Nephron (organoid): ENCODE measurements at regions not wholly inside any gene's neighbourhood (a gene's known extent, or its start where the extent isn't known, plus 50 kb on each side); places are given as distances from the start of the nearest gene placed in this dataset.

Experiments used
- H3K27ac Mint-ChIP-seq, 3 experiments: 2 replicates each; pipeline ENCODE4 v1.8.0; 2020; ENCODE audit warnings: mixed read lengths in 3 of 3, mild to moderate bottlenecking in 2 of 3, moderate library complexity in 1 of 3
- H3K27me3 Mint-ChIP-seq: 2 replicates; pipeline ENCODE4 v1.8.0; 2021; ENCODE audit warnings: low read depth, mild to moderate bottlenecking, moderate library complexity, mixed read lengths
- H3K36me3 Mint-ChIP-seq: 2 replicates; pipeline ENCODE4 v1.8.0; 2020; ENCODE audit warnings: low read depth, mixed read lengths
- H3K4me1 Mint-ChIP-seq: 2 replicates; pipeline ENCODE4 v1.8.0; 2020; ENCODE audit warnings: mixed read lengths
- H3K4me3 Mint-ChIP-seq, 3 experiments: 2 replicates each; pipeline ENCODE4 v1.8.0; 2020; ENCODE audit warnings: mild to moderate bottlenecking in 3 of 3, mixed read lengths in 3 of 3, moderate library complexity in 2 of 3
- H3K9me3 Mint-ChIP-seq: 2 replicates; pipeline ENCODE4 v1.8.0; 2020; ENCODE audit warnings: mixed read lengths
- CTCF ChIP-seq, 3 experiments: fragments of 200-600 bp; sonication (generic); IDR thresholded peaks; one replicate each; pipeline ENCODE4 v1.5.0; 2021; ENCODE audit warnings: antibody characterized with exemption in 3 of 3; ENCODE audit not compliant: unreplicated experiment in 3 of 3

- no peak overlapping the region for H3K4me3 Mint-ChIP-seq
- H3K4me1 Mint-ChIP-seq = peaks cover 5% of the 10 kb centered on the region
- no peaks in the 10 kb centered on the region for H3K36me3 Mint-ChIP-seq
- TF ChIP-seq CTCF (IDR thresholded peaks at IDR 0.05; ENCODE audit: unreplicated experiment in 3 of 3) = no peak
- no peak overlapping the region for H3K27ac Mint-ChIP-seq
- H3K9me3 Mint-ChIP-seq = no peaks in the 10 kb centered on the region
- H3K27me3 Mint-ChIP-seq = no peaks in the 10 kb centered on the region
These were observed 127.0 kb downstream of the PRELID2 start for GRCh38 chr5:145708169-145708568.

GRCh38 chr5:145704724-145705123 lies 130.4 kb downstream of the PRELID2 start:
- H3K9me3 Mint-ChIP-seq = no peaks in the 10 kb centered on the region
- H3K27me3 Mint-ChIP-seq = no peaks in the 10 kb centered on the region
- peaks cover 3% of the 10 kb centered on the region for H3K4me1 Mint-ChIP-seq
- TF ChIP-seq CTCF (IDR thresholded peaks at IDR 0.05; ENCODE audit: unreplicated experiment in 3 of 3) = no peak
- H3K4me3 Mint-ChIP-seq = no peak overlapping the region
- H3K27ac Mint-ChIP-seq = no peak overlapping the region
- no peaks in the 10 kb centered on the region for H3K36me3 Mint-ChIP-seq

GRCh38 chr5:145703856-145704255 lies 131.3 kb downstream of the PRELID2 start:
- Mint-ChIP-seq H3K4me3 (no peak overlapping the region), H3K4me1 (no peaks in the 10 kb centered on the region), H3K36me3 (no peaks in the 10 kb centered on the region), H3K27me3 (no peaks in the 10 kb centered on the region), H3K9me3 (no peaks in the 10 kb centered on the region), H3K27ac (no peak overlapping the region)
- TF ChIP-seq CTCF (IDR thresholded peaks at IDR 0.05; ENCODE audit: unreplicated experiment in 3 of 3) = no peak

- Mint-ChIP-seq H3K9me3 (no peaks in the 10 kb centered on the region), H3K4me1 (no peaks in the 10 kb centered on the region), H3K27ac (no peak overlapping the region), H3K27me3 (no peaks in the 10 kb centered on the region), H3K4me3 (no peak overlapping the region), H3K36me3 (no peaks in the 10 kb centered on the region)
- TF ChIP-seq CTCF (IDR thresholded peaks at IDR 0.05; ENCODE audit: unreplicated experiment in 3 of 3) = peak in 1 of 3 experiments; percentile 11
These were observed 133.7 kb downstream of the PRELID2 start for GRCh38 chr5:145701404-145701803.

- no peaks in the 10 kb centered on the region for H3K36me3 Mint-ChIP-seq
- H3K9me3 Mint-ChIP-seq = no peaks in the 10 kb centered on the region
- no peaks in the 10 kb centered on the region for H3K27me3 Mint-ChIP-seq
- no peak overlapping the region for H3K27ac Mint-ChIP-seq
- no peak overlapping the region for H3K4me3 Mint-ChIP-seq
- no peak for TF ChIP-seq CTCF (IDR thresholded peaks at IDR 0.05; ENCODE audit: unreplicated experiment in 3 of 3)
- no peaks in the 10 kb centered on the region for H3K4me1 Mint-ChIP-seq
These were observed 135.3 kb downstream of the PRELID2 start for GRCh38 chr5:145699846-145700245.

GRCh38 chr5:145697251-145697990 lies 137.7 kb downstream of the PRELID2 start:
- peak in 2 of 3 experiments; percentile 11 to 35 for TF ChIP-seq CTCF (IDR thresholded peaks at IDR 0.05; ENCODE audit: unreplicated experiment in 3 of 3)
- Mint-ChIP-seq H3K4me3 (no peak overlapping the region), H3K27ac (no peak overlapping the region), H3K27me3 (no peaks in the 10 kb centered on the region), H3K4me1 (no peaks in the 10 kb centered on the region), H3K9me3 (no peaks in the 10 kb centered on the region), H3K36me3 (no peaks in the 10 kb centered on the region)
